Stomach (tissue), 4 donors: ENCODE measurements at regions not wholly inside any gene's neighbourhood (a gene's known extent, or its start where the extent isn't known, plus 50 kb on each side); places are given as distances from the start of the nearest gene placed in this dataset.

Experiments
- CTCF ChIP-seq, 7 experiments: fragments of 450-650 bp in 4 of 7; fragments of 200-600 bp in 3 of 7; sonication (generic) in 3 of 7; IDR thresholded peaks; one replicate each; pipeline ENCODE4 v1.5.1; 2016 to 2019; ENCODE audit warnings: antibody characterized with exemption in 7 of 7, control low read depth in 2 of 7, mild to moderate bottlenecking in 1 of 7
- POLR2A ChIP-seq, 4 donors: fragments of 450-650 bp; IDR thresholded peaks; one replicate each; pipeline ENCODE4 v1.6.1; 2016; ENCODE audit warnings: antibody characterized with exemption in 4 of 4, control low read depth in 2 of 4, mild to moderate bottlenecking in 1 of 4, moderate library complexity in 1 of 4

- TF ChIP-seq CTCF (IDR thresholded peaks at IDR 0.05) (no peak), POLR2A (IDR thresholded peaks at IDR 0.05) (no peak)
These were observed 429.9 kb upstream of the CXADR start for GRCh38 chr21:17082843-17083483.
